Loucy (cell line): ENCODE measurements at regions not wholly inside any gene's neighbourhood (a gene's known extent, or its start where the extent isn't known, plus 50 kb on each side); places are given as distances from the start of the nearest gene placed in this dataset.

Source experiments
- H2AFZ ChIP-seq: fragments of 200-600 bp; sonication (generic); 2 replicates; pipeline ENCODE4 v1.6.0; 2016; ENCODE audit warnings: antibody characterized with exemption, mild to moderate bottlenecking, low read length, moderate library complexity
- H3F3A ChIP-seq: fragments of 200-600 bp; 2 replicates; pipeline ENCODE4 v1.6.0; 2016; ENCODE audit warnings: antibody characterized with exemption, low read depth, mild to moderate bottlenecking
- H3K27me3 ChIP-seq: fragments of 200-600 bp; sonication (generic); 2 replicates; pipeline ENCODE4 v1.6.1; 2014; ENCODE audit warnings: low read length, mild to moderate bottlenecking; ENCODE audit not compliant: insufficient read depth, poor library complexity, severe bottlenecking
- H3K36me3 ChIP-seq: fragments of 200-600 bp; sonication (generic); 2 replicates; pipeline ENCODE4 v1.6.1; 2016; ENCODE audit warnings: low read length; ENCODE audit not compliant: insufficient read depth
- H3K4me1 ChIP-seq: fragments of 200-600 bp; sonication (generic); 2 replicates; pipeline ENCODE4 v1.5.1; 2014; ENCODE audit warnings: low read length, mild to moderate bottlenecking; ENCODE audit not compliant: insufficient read depth, poor library complexity, severe bottlenecking
- H3K4me2 ChIP-seq: fragments of 200-600 bp; sonication (generic); 2 replicates; pipeline ENCODE4 v1.6.0; 2014; ENCODE audit warnings: antibody characterized with exemption, low read length, low read depth, mild to moderate bottlenecking; ENCODE audit not compliant: poor library complexity, severe bottlenecking
- H3K4me3 ChIP-seq: fragments of 200-600 bp; sonication (generic); 2 replicates; pipeline ENCODE4 v1.5.1; 2014; ENCODE audit warnings: low read length, mild to moderate bottlenecking, mixed read lengths; ENCODE audit not compliant: poor library complexity, severe bottlenecking
- H3K79me2 ChIP-seq: fragments of 200-600 bp; sonication (generic); 2 replicates; pipeline ENCODE4 v1.6.1; 2014; ENCODE audit warnings: low read length; ENCODE audit not compliant: insufficient read depth
- H3K9ac ChIP-seq: fragments of 200-600 bp; sonication (generic); 2 replicates; pipeline ENCODE4 v1.6.0; 2014; ENCODE audit warnings: mild to moderate bottlenecking, low read depth, low read length, moderate library complexity; ENCODE audit not compliant: poor library complexity, severe bottlenecking
- H3K9me2 ChIP-seq: fragments of 200-600 bp; sonication (generic); replicated peaks from 2 replicates; pipeline ENCODE4 v1.6.1; 2016; ENCODE audit warnings: low read depth, low read length, mixed read lengths
- H3K9me3 ChIP-seq: fragments of 200-600 bp; sonication (generic); 2 replicates; pipeline ENCODE4 v1.6.1; 2014; ENCODE audit warnings: mild to moderate bottlenecking, antibody characterized with exemption, low read length, low read depth; ENCODE audit not compliant: insufficient read depth
- H4K20me1 ChIP-seq: fragments of 200-600 bp; sonication (generic); 2 replicates; pipeline ENCODE4 v1.6.0; 2014; ENCODE audit warnings: antibody characterized with exemption, low read length, mild to moderate bottlenecking; ENCODE audit not compliant: insufficient read depth, poor library complexity, severe bottlenecking
- EZH2phosphoT487 ChIP-seq: fragments of 200-600 bp; IDR thresholded peaks from 2 replicates; pipeline ENCODE4 v1.6.1; 2018; ENCODE audit warnings: antibody characterized with exemption, mild to moderate bottlenecking, moderate library complexity, borderline replicate concordance
- TF ChIP-seq, protein P1 (sequence below): fragments of 200-600 bp; sonication (generic); conservative IDR thresholded peaks from 2 replicates; pipeline ENCODE4 v1.5.1; 2014; ENCODE audit warnings: mild to moderate bottlenecking, antibody characterized with exemption, low read length

DNA sequence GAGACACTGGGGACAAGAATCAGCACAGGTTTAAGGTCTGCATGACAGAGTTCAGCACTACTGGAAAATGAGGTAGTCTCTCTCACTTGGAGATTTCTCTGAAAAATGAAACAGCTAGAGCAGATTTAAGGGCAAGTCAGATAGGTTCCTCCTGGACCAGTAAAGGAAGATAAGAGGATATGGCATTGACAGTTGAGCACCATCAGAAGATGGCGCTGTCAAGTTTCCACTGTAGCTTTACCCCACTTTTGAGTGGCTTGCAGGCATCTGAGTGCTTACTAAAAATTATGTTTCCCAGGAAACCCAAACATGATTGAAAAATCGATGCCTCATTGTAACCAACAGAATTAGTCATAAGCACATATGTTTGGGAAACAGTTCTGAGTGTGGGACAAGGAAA lies 407.2 kb upstream of the UBE2E2 start:
- Histone ChIP-seq H4K20me1 (no peaks in the 10 kb centered on the region), H3K79me2 (no peaks in the 10 kb centered on the region), H3F3A (no peaks in the 10 kb centered on the region), H3K27me3 (no peaks in the 10 kb centered on the region), H3K9me2 (no peaks in the 10 kb centered on the region), H3K36me3 (no peaks in the 10 kb centered on the region), H3K9me3 (no peaks in the 10 kb centered on the region), H3K4me1 (no peaks in the 10 kb centered on the region), H3K9ac (no peak overlapping the region), H2AFZ (no peak overlapping the region), H3K4me2 (no peak overlapping the region), H3K4me3 (no peak overlapping the region)
- TF ChIP-seq EZH2phosphoT487, result no peak
- TF ChIP-seq, protein P1, sequence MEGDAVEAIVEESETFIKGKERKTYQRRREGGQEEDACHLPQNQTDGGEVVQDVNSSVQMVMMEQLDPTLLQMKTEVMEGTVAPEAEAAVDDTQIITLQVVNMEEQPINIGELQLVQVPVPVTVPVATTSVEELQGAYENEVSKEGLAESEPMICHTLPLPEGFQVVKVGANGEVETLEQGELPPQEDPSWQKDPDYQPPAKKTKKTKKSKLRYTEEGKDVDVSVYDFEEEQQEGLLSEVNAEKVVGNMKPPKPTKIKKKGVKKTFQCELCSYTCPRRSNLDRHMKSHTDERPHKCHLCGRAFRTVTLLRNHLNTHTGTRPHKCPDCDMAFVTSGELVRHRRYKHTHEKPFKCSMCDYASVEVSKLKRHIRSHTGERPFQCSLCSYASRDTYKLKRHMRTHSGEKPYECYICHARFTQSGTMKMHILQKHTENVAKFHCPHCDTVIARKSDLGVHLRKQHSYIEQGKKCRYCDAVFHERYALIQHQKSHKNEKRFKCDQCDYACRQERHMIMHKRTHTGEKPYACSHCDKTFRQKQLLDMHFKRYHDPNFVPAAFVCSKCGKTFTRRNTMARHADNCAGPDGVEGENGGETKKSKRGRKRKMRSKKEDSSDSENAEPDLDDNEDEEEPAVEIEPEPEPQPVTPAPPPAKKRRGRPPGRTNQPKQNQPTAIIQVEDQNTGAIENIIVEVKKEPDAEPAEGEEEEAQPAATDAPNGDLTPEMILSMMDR, result peak; percentile 53

DNA sequence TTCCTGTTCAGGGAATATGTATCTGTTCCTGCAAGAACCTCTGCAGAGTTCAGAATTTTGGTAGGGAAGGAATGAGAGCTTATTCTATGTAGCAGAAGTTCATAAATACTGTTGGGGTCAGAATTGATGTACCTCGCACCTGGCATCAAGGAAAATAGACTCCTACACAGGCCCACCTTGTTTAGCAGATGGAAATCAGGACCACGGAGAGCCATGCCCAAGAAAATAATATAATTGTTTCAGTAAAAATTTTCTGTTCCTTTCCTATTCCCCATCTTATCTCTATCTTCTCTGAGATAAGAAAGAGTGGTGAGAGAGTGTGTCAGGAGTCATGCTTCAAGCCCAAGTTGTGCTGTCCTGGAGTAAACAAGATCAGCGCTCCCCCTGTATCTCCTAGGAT lies 404.7 kb upstream of the UBE2E2 start:
- no peaks in the 10 kb centered on the region for H3K27me3 ChIP-seq
- no peak overlapping the region for H2AFZ ChIP-seq
- TF ChIP-seq, protein P1, result no peak
- no peak for TF ChIP-seq EZH2phosphoT487
- no peaks in the 10 kb centered on the region for H3K9me3 ChIP-seq
- no peak overlapping the region for H3K9ac ChIP-seq
- H3F3A ChIP-seq, result no peaks in the 10 kb centered on the region
- no peaks in the 10 kb centered on the region for H3K9me2 ChIP-seq
- no peak overlapping the region for H3K4me2 ChIP-seq
- H3K4me3 ChIP-seq, result no peak overlapping the region
- H3K4me1 ChIP-seq, result no peaks in the 10 kb centered on the region
- no peaks in the 10 kb centered on the region for H4K20me1 ChIP-seq
- H3K36me3 ChIP-seq, result no peaks in the 10 kb centered on the region
- no peaks in the 10 kb centered on the region for H3K79me2 ChIP-seq

DNA sequence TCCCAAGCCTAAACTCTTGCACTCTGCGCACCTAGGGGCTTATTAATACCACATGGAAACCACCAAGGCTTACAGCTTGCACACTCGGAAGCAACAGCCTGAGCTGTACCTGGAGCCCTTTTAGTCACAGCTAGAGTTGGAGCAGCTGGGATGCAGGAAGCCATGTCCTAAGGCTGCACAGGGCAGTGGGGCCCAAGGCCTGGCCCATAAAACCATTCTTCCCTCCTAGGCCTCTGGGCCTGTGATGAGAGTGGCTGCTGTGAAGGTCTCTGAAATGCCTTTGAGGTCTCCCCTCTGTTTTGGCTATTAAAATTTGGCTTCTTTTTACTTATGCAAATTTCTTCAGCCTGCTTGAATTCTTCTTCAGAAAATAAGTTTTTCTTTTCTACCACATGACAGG lies 383.9 kb upstream of the UBE2E2 start:
- no peak overlapping the region for H2AFZ ChIP-seq
- no peaks in the 10 kb centered on the region for H3K4me1 ChIP-seq
- no peak for TF ChIP-seq EZH2phosphoT487
- TF ChIP-seq, protein P1, result no peak
- H3K9ac ChIP-seq, result no peak overlapping the region
- no peaks in the 10 kb centered on the region for H3K36me3 ChIP-seq
- H4K20me1 ChIP-seq, result no peaks in the 10 kb centered on the region
- H3K9me2 ChIP-seq, result no peaks in the 10 kb centered on the region
- no peaks in the 10 kb centered on the region for H3F3A ChIP-seq
- H3K79me2 ChIP-seq, result no peaks in the 10 kb centered on the region
- no peak overlapping the region for H3K4me2 ChIP-seq
- no peaks in the 10 kb centered on the region for H3K9me3 ChIP-seq
- no peaks in the 10 kb centered on the region for H3K27me3 ChIP-seq
- no peak overlapping the region for H3K4me3 ChIP-seq
